ENCODE measurements at regions not wholly inside any gene's neighbourhood (a gene's known extent, or its start where the extent isn't known, plus 50 kb on each side); places are given as distances from the start of the nearest gene placed in this dataset.

DNA sequence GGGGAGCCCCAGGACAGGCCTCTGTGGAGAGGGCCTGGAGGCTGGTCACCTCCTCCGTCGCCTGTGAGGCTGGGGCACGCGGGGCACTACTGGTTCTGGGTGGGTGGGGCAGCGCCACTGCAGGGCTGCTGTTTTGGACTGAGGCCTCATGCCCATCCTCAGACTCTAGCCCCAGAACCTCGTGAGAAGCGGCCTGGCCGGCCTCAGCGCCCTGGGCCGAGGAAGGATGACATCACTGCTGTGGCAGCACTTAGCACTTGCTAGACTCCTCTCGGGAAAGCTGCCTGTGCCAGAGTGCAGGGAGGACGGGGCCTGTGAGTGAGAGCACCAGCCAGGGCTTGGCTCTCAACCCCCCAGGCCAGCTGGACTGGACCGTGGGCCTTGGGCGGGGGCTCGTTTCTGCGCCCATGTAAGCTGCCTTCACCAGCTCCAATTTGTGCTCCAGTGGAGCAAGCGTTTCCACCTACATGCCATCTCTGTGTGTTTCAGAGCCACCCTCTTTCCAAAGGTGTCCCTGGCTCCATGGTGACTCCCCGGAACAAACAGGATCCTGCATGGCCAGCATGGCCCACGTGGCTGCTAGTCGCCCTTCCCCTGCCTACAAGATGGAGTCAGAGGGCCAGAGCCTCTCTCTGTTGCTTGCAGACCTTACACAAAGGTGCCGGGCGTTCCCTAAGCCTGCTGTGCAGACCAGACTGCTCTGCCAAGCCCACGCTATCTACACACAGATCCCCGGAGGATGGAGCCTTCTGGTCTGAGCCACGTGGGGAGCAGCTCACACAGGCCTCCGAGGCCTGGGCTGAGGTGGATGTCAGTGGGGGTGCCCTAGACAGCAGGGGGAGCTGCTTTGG, 102.9 kb downstream of the CTTN start:
- Mint-ChIP-seq H3K4me3 (ENCODE audit: unreplicated experiment) (no peak overlapping the region), H3K4me1 (ENCODE audit: low read depth, unreplicated experiment) (no peaks in the 10 kb centered on the region), H3K27me3 (ENCODE audit: low read depth, unreplicated experiment) (peaks cover 42% of the 10 kb centered on the region), H3K9me3 (ENCODE audit: unreplicated experiment) (no peaks in the 10 kb centered on the region), H3K27ac (ENCODE audit: unreplicated experiment) (no peak overlapping the region), H3K36me3 (ENCODE audit: low read depth, unreplicated experiment) (peaks cover 2% of the 10 kb centered on the region)
- no peaks in the 10 kb centered on the region for H3K9me3 ChIP-seq (ENCODE audit: insufficient read depth, low read depth, low read length)
- TF ChIP-seq, protein P1, sequence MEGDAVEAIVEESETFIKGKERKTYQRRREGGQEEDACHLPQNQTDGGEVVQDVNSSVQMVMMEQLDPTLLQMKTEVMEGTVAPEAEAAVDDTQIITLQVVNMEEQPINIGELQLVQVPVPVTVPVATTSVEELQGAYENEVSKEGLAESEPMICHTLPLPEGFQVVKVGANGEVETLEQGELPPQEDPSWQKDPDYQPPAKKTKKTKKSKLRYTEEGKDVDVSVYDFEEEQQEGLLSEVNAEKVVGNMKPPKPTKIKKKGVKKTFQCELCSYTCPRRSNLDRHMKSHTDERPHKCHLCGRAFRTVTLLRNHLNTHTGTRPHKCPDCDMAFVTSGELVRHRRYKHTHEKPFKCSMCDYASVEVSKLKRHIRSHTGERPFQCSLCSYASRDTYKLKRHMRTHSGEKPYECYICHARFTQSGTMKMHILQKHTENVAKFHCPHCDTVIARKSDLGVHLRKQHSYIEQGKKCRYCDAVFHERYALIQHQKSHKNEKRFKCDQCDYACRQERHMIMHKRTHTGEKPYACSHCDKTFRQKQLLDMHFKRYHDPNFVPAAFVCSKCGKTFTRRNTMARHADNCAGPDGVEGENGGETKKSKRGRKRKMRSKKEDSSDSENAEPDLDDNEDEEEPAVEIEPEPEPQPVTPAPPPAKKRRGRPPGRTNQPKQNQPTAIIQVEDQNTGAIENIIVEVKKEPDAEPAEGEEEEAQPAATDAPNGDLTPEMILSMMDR (IDR thresholded peaks at IDR 0.05; ENCODE audit: insufficient read depth, low read depth, low read length) = no peak
- TF ChIP-seq EZH2 (IDR thresholded peaks at IDR 0.05; ENCODE audit: insufficient read depth, low read length) = no peak
- FAIRE-seq (no peak), DNase-seq (ENCODE audit: low read depth) (no peak)
- H3K79me2 ChIP-seq (ENCODE audit: insufficient read depth, low read length) = no peaks in the 10 kb centered on the region
- no peak overlapping the region for H3K4me2 ChIP-seq (ENCODE audit: low read length)
- no peak overlapping the region for H3K27ac ChIP-seq (ENCODE audit: low read depth, low read length)
- no peak overlapping the region for H2AFZ ChIP-seq (ENCODE audit: low read depth, low read length)
- no peaks in the 10 kb centered on the region for H3K27me3 ChIP-seq (ENCODE audit: insufficient read depth, low read length)
- H3K9ac ChIP-seq (ENCODE audit: low read length) = no peak overlapping the region
- no peaks in the 10 kb centered on the region for H3K36me3 ChIP-seq (ENCODE audit: insufficient read depth, low read length)
- no peaks in the 10 kb centered on the region for H3K4me1 ChIP-seq (ENCODE audit: insufficient read depth, low read length)
- no peak overlapping the region for H3K4me3 ChIP-seq (ENCODE audit: insufficient read depth, low read depth, low read length)
- no peaks in the 10 kb centered on the region for H4K20me1 ChIP-seq (ENCODE audit: insufficient read depth, low read length)

DNA sequence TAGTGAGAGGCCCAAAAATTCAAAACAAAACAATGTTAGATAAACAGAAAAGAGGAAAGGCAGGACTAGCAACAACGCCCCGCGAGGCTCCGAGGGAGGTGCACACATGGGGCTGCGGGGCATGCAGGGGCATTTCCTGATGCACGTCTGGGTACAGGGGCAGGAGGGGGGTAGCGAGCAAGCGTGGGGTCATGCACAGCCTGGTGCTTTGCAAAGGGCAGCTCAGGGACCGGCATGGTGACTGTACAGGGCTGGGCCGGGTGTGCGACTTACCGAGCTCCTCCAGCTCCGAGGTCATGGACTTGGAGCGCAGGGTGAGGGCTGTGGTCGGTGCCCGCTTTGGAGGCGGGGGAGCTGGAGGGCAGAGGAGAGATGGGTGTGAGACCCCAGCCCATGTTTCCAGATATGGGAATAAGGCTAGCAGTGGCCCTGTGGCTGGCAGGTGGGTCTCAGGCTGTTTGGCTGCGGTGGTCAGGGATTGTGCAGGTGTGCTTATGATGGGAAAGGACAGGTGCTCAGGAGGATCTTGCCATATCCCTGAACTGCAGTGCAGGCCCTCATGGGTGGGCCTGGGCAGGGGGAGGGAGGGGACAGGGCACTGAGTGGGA, 103.7 kb downstream of the CTTN start:
- Mint-ChIP-seq H3K4me1 (ENCODE audit: low read depth, unreplicated experiment) (no peaks in the 10 kb centered on the region), H3K27me3 (ENCODE audit: low read depth, unreplicated experiment) (peaks cover 48% of the 10 kb centered on the region), H3K9me3 (ENCODE audit: unreplicated experiment) (no peaks in the 10 kb centered on the region), H3K4me3 (ENCODE audit: unreplicated experiment) (no peak overlapping the region), H3K36me3 (ENCODE audit: low read depth, unreplicated experiment) (peaks cover 2% of the 10 kb centered on the region), H3K27ac (ENCODE audit: unreplicated experiment) (no peak overlapping the region)
- FAIRE-seq (no peak), DNase-seq (ENCODE audit: low read depth) (no peak)
- Histone ChIP-seq H3K79me2 (ENCODE audit: insufficient read depth, low read length) (no peaks in the 10 kb centered on the region), H3K4me1 (ENCODE audit: insufficient read depth, low read length) (no peaks in the 10 kb centered on the region), H2AFZ (ENCODE audit: low read depth, low read length) (no peak overlapping the region), H3K9ac (ENCODE audit: low read length) (no peak overlapping the region), H3K9me3 (ENCODE audit: insufficient read depth, low read depth, low read length) (no peaks in the 10 kb centered on the region), H3K36me3 (ENCODE audit: insufficient read depth, low read length) (no peaks in the 10 kb centered on the region), H3K27me3 (ENCODE audit: insufficient read depth, low read length) (no peaks in the 10 kb centered on the region), H3K27ac (ENCODE audit: low read depth, low read length) (no peak overlapping the region), H4K20me1 (ENCODE audit: insufficient read depth, low read length) (no peaks in the 10 kb centered on the region), H3K4me3 (ENCODE audit: insufficient read depth, low read depth, low read length) (no peak overlapping the region), H3K4me2 (ENCODE audit: low read length) (no peak overlapping the region)
- TF ChIP-seq, protein P1 (IDR thresholded peaks at IDR 0.05; ENCODE audit: insufficient read depth, low read depth, low read length) = no peak
- TF ChIP-seq EZH2 (IDR thresholded peaks at IDR 0.05; ENCODE audit: insufficient read depth, low read length) = no peak
